IMR-90 (cell line): ENCODE measurements at regions not wholly inside any gene's neighbourhood (a gene's known extent, or its start where the extent isn't known, plus 50 kb on each side); places are given as distances from the start of the nearest gene placed in this dataset.

Experiments
- ATAC-seq: fragments of 200-7000 bp; cut with Tn5 transposase; 2 replicates; pipeline ENCODE4 v1.9.1; 2020; ENCODE audit warnings: low read depth, mild to moderate bottlenecking, moderate library complexity
- BruUV-seq: library from RNA; stranded (reverse); fragments of 400-500 nt; replicated peaks from 2 replicates; lab custom pipeline; 2021; lab: Mats Ljungman, UMichigan
- CTCF ChIA-PET: fragments of 300-600 bp; formaldehyde crosslinking; extraction: SDS; loops from one replicate; lab custom pipeline; 2021; ENCODE audit warnings: antibody characterized with exemption; lab: Yijun Ruan, JAX
- POLR2A ChIA-PET: fragments of 300-600 bp; sonication (Branson Sonifier 250); formaldehyde crosslinking; loops from one replicate; lab custom pipeline; 2022; ENCODE audit warnings: antibody characterized with exemption; ENCODE audit not compliant: unreplicated experiment; lab: Charles Lee
- DNase-seq: peaks from one replicate; pipeline ENCODE4 v3.0.0; 2013
- H2AFZ ChIP-seq: replicated peaks from 2 replicates; pipeline ENCODE3; 2013; ENCODE audit warnings: low read length, mild to moderate bottlenecking; ENCODE audit not compliant: poor library complexity
- H2AK5ac ChIP-seq: 2 replicates; pipeline ENCODE4 v1.6.1; 2013; ENCODE audit warnings: low read depth, low read length, inconsistent platforms
- H2AK9ac ChIP-seq: replicated peaks from 2 replicates; pipeline ENCODE3; 2013; ENCODE audit warnings: mild to moderate bottlenecking, low read depth, low read length, moderate library complexity; ENCODE audit not compliant: poor library complexity
- H2BK120ac ChIP-seq: 2 replicates; pipeline ENCODE4 v1.6.1; 2013; ENCODE audit warnings: low read depth, low read length, inconsistent platforms
- H2BK15ac ChIP-seq: 3 replicates; pipeline ENCODE4 v1.6.1; 2013; ENCODE audit warnings: low read depth, low read length, inconsistent platforms
- H2BK20ac ChIP-seq: 2 replicates; pipeline ENCODE4 v1.6.1; 2013; ENCODE audit warnings: low read depth, mild to moderate bottlenecking, inconsistent platforms, low read length, moderate library complexity
- H2BK5ac ChIP-seq: 2 replicates; pipeline ENCODE4 v1.6.1; 2013; ENCODE audit warnings: mild to moderate bottlenecking, low read depth, low read length, inconsistent platforms; ENCODE audit not compliant: poor library complexity, severe bottlenecking
- H3K14ac ChIP-seq: replicated peaks from 2 replicates; pipeline ENCODE4 v1.6.1; 2013; ENCODE audit warnings: low read depth, low read length, inconsistent platforms
- H3K18ac ChIP-seq: 2 replicates; pipeline ENCODE4 v1.6.1; 2013; ENCODE audit warnings: low read depth, low read length, control low read depth
- H3K23ac ChIP-seq: 2 replicates; pipeline ENCODE4 v1.6.1; 2013; ENCODE audit warnings: low read depth, low read length, inconsistent platforms
- H3K27ac ChIP-seq: 2 replicates; pipeline ENCODE4 v1.5.1; 2013; ENCODE audit warnings: mild to moderate bottlenecking, control low read depth, low read length; ENCODE audit not compliant: insufficient read depth
- H3K27me3 ChIP-seq: 2 replicates; pipeline ENCODE4 v1.6.1; 2013; ENCODE audit warnings: low read length; ENCODE audit not compliant: control insufficient read depth, insufficient read depth
- H3K36me3 ChIP-seq: 2 replicates; pipeline ENCODE4 v1.6.1; 2013; ENCODE audit warnings: low read length, mixed read lengths; ENCODE audit not compliant: control insufficient read depth, insufficient read depth
- H3K4ac ChIP-seq: 2 replicates; pipeline ENCODE4 v1.6.1; 2013; ENCODE audit warnings: low read depth, low read length, inconsistent platforms
- H3K4me1 ChIP-seq: 2 replicates; pipeline ENCODE4 v1.6.1; 2013; ENCODE audit warnings: low read length, mixed read lengths; ENCODE audit not compliant: control insufficient read depth, insufficient read depth
- H3K4me2 ChIP-seq: 2 replicates; pipeline ENCODE4 v1.6.1; 2013; ENCODE audit warnings: low read depth, mild to moderate bottlenecking, control low read depth, low read length, moderate library complexity
- H3K4me3 ChIP-seq: 2 replicates; pipeline ENCODE4 v1.5.1; 2013; ENCODE audit warnings: low read depth, mild to moderate bottlenecking, control low read depth, low read length, moderate library complexity; ENCODE audit not compliant: insufficient read depth
- H3K56ac ChIP-seq: 2 replicates; pipeline ENCODE4 v1.6.1; 2013; ENCODE audit warnings: low read length, inconsistent platforms; ENCODE audit not compliant: insufficient read depth; ENCODE audit errors: extremely low read depth
- H3K79me1 ChIP-seq, 2 experiments: 2 replicates each; pipeline ENCODE4 v1.6.1; 2013; ENCODE audit warnings: low read length in 2 of 2, inconsistent platforms in 1 of 2, low read depth in 1 of 2
- H3K9ac ChIP-seq: 2 replicates; pipeline ENCODE4 v1.6.1; 2013; ENCODE audit warnings: low read depth, low read length, control low read depth
- H3K9me1 ChIP-seq: 2 replicates; pipeline ENCODE4 v1.6.1; 2013; ENCODE audit warnings: low read length, inconsistent platforms; ENCODE audit not compliant: insufficient read depth
- H3K9me3 ChIP-seq: 2 replicates; pipeline ENCODE4 v1.6.1; 2013; ENCODE audit warnings: low read length; ENCODE audit not compliant: control insufficient read depth, insufficient read depth
- H4K20me1 ChIP-seq: 2 replicates; pipeline ENCODE4 v1.6.1; 2013; ENCODE audit warnings: low read length, inconsistent platforms; ENCODE audit not compliant: insufficient read depth
- H4K5ac ChIP-seq: 2 replicates; pipeline ENCODE4 v1.6.1; 2013; ENCODE audit warnings: mild to moderate bottlenecking, low read depth, low read length, control low read depth
- H4K8ac ChIP-seq, 2 experiments: 2 replicates each; pipeline ENCODE4 v1.6.1; 2013; ENCODE audit warnings: low read depth in 2 of 2, low read length in 2 of 2, control low read depth in 1 of 2, inconsistent platforms in 1 of 2
- H4K91ac ChIP-seq: 2 replicates; pipeline ENCODE4 v1.6.1; 2013; ENCODE audit warnings: low read depth, low read length, inconsistent platforms; ENCODE audit not compliant: insufficient read depth
- BHLHE40 ChIP-seq: fragments of 150-350 bp; IDR thresholded peaks from 2 replicates; pipeline ENCODE4 v1.6.1; 2016; ENCODE audit warnings: mild to moderate bottlenecking, low read depth, low read length
- CEBPB ChIP-seq: IDR thresholded peaks from 2 replicates; pipeline ENCODE4 v1.6.1; 2012; ENCODE audit warnings: low read depth, low read length, improper control_type of control experiment
- CHD1 ChIP-seq: IDR thresholded peaks from 2 replicates; pipeline ENCODE4 v1.6.1; 2012; ENCODE audit warnings: low read depth, low read length, improper control_type of control experiment
- FOS ChIP-seq: fragments of 150-350 bp; IDR thresholded peaks from 2 replicates; pipeline ENCODE4 v1.6.1; 2016; ENCODE audit warnings: low read depth, low read length
- MAFK ChIP-seq: IDR thresholded peaks from 2 replicates; pipeline ENCODE4 v1.6.1; 2012; ENCODE audit warnings: low read depth, low read length, improper control_type of control experiment
- MAZ ChIP-seq: IDR thresholded peaks from 2 replicates; pipeline ENCODE4 v1.6.1; 2012; ENCODE audit warnings: low read depth, mild to moderate bottlenecking, low read length, improper control_type of control experiment, moderate library complexity, borderline replicate concordance
- MXI1 ChIP-seq: IDR thresholded peaks from 2 replicates; pipeline ENCODE4 v1.6.1; 2012; ENCODE audit warnings: low read depth, mild to moderate bottlenecking, low read length, moderate library complexity, borderline replicate concordance
- NFE2L2 ChIP-seq: fragments of 150-350 bp; IDR thresholded peaks from 2 replicates; pipeline ENCODE4 v1.6.1; 2016; ENCODE audit warnings: low read depth, mild to moderate bottlenecking, low read length
- POLR2A ChIP-seq: IDR thresholded peaks from 2 replicates; pipeline ENCODE4 v1.6.1; 2012; ENCODE audit warnings: mild to moderate bottlenecking, low read depth, low read length
- RAD21 ChIP-seq: IDR thresholded peaks from 2 replicates; pipeline ENCODE4 v1.6.1; 2012; ENCODE audit warnings: low read length, improper control_type of control experiment
- RCOR1 ChIP-seq: IDR thresholded peaks from 2 replicates; pipeline ENCODE4 v1.6.1; 2012; ENCODE audit warnings: mild to moderate bottlenecking, low read length, improper control_type of control experiment; ENCODE audit not compliant: insufficient replicate concordance
- RFX5 ChIP-seq: IDR thresholded peaks from 2 replicates; pipeline ENCODE4 v1.8.0; 2012; ENCODE audit warnings: low read depth, mild to moderate bottlenecking, low read length, moderate library complexity
- SMC3 ChIP-seq: fragments of 150-350 bp; IDR thresholded peaks from 2 replicates; pipeline ENCODE4 v1.6.1; 2016; ENCODE audit warnings: low read depth, mild to moderate bottlenecking, antibody characterized with exemption, low read length, moderate library complexity
- USF2 ChIP-seq: fragments of 150-350 bp; IDR thresholded peaks from 2 replicates; pipeline ENCODE4 v1.6.1; 2017; ENCODE audit warnings: mild to moderate bottlenecking, antibody characterized with exemption, low read length, low read depth
- WGBS, 2 experiments: methylation state at CpG; one replicate each; pipeline versions ENCODE4 v1.1.5 to v1.1.7; 2013; ENCODE audit warnings: missing lambda C conversion rate in 2 of 2; ENCODE audit not compliant: insufficient read length in 1 of 2; ENCODE audit errors: extremely low coverage in 2 of 2; 5-methylcytosine and 5-hydroxymethylcytosine counted together
- dilution Hi-C: fragments of 300-500 bp; cut with HindIII; formaldehyde crosslinking; loops from one replicate; pipeline ENCODE4 v1.14.3; 2018; ENCODE audit warnings: low sequenced_read_pairs; ENCODE audit not compliant: unreplicated experiment
- in situ Hi-C: fragments of 300-500 bp; cut with MboI; formaldehyde crosslinking; loops from 3 replicates; pipeline ENCODE4 v1.14.3; 2019; ENCODE audit warnings: low sequenced_read_pairs, inconsistent platforms, mixed read lengths
- intact Hi-C: fragments of 100-400 bp; cut with micrococcal nuclease; formaldehyde crosslinking; loops from 2 replicates; pipeline ENCODE4 v1.10.0; 2022
- TF ChIP-seq, protein P1 (sequence below): conservative IDR thresholded peaks from 2 replicates; pipeline ENCODE4 v1.5.1; 2012; ENCODE audit warnings: mild to moderate bottlenecking, low read depth, low read length, improper control_type of control experiment
- TF ChIP-seq, protein P2 (sequence below): fragments of 150-350 bp; IDR thresholded peaks from 2 replicates; pipeline ENCODE4 v1.6.1; 2016; ENCODE audit warnings: low read depth, mild to moderate bottlenecking, low read length, moderate library complexity, borderline replicate concordance

DNA sequence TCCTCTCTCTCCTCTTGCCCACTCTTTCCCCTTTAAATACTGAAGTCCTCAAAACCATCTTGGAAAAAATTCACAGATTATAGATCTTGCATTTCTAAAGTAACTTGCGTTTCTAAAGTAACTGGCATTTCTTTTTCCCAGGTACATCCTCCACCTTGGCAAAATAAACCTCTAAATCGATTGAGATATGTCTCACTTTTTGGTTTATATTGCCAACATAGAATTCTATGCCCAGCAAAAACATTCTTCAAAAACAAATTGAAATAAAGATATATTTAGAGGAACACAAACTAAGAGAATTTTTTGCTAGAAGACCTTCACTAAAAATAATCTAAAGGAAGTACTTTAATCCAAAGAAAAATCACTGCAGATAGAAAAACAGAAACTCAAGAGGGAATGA is 122.5 kb upstream of the RBMS1 start:
- Histone ChIP-seq H4K8ac (no peak overlapping the region), H2AFZ (no peak overlapping the region), H3K9ac (no peak overlapping the region), H3K9me3 (peaks cover 4% of the 10 kb centered on the region; the same call in 1 of the 2 replicates), H2BK5ac (no peak overlapping the region), H3K36me3 (no peaks in the 10 kb centered on the region), H2BK20ac (no peak overlapping the region), H2BK120ac (no peak overlapping the region), H4K20me1 (no peaks in the 10 kb centered on the region), H3K4ac (no peak overlapping the region), H3K4me3 (no peak overlapping the region), H3K4me2 (no peak overlapping the region), H3K23ac (no peak overlapping the region), H2BK15ac (no peak overlapping the region), H2AK9ac (no peak overlapping the region), H3K27me3 (no peaks in the 10 kb centered on the region), H3K27ac (no peak overlapping the region), H3K79me1 (no peaks in the 10 kb centered on the region), H3K9me1 (no peaks in the 10 kb centered on the region), H4K91ac (no peak overlapping the region), H3K14ac (no peak overlapping the region), H2AK5ac (no peak overlapping the region), H3K4me1 (peaks cover 10% of the 10 kb centered on the region; the same call in 1 of the 2 replicates), H3K18ac (no peak overlapping the region), H3K56ac (no peak overlapping the region), H4K5ac (no peak overlapping the region)
- intact Hi-C loops (no loop called here), dilution Hi-C loops (no loop called here), in situ Hi-C loops (no loop called here)
- ATAC-seq (no peak), DNase-seq (no peak)
- BruUV-seq = no TSS peak
- CTCF ChIA-PET = no interaction called here
- WGBS, 2 experiments = no CpG with 5 or more reads among the region's 2 CpGs
- TF ChIP-seq RAD21 = no peak
- TF ChIP-seq MXI1 = no peak
- no peak for TF ChIP-seq FOS
- TF ChIP-seq RFX5 = no peak
- TF ChIP-seq, protein P1, sequence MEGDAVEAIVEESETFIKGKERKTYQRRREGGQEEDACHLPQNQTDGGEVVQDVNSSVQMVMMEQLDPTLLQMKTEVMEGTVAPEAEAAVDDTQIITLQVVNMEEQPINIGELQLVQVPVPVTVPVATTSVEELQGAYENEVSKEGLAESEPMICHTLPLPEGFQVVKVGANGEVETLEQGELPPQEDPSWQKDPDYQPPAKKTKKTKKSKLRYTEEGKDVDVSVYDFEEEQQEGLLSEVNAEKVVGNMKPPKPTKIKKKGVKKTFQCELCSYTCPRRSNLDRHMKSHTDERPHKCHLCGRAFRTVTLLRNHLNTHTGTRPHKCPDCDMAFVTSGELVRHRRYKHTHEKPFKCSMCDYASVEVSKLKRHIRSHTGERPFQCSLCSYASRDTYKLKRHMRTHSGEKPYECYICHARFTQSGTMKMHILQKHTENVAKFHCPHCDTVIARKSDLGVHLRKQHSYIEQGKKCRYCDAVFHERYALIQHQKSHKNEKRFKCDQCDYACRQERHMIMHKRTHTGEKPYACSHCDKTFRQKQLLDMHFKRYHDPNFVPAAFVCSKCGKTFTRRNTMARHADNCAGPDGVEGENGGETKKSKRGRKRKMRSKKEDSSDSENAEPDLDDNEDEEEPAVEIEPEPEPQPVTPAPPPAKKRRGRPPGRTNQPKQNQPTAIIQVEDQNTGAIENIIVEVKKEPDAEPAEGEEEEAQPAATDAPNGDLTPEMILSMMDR = no peak
- TF ChIP-seq CEBPB = no peak
- no peak for TF ChIP-seq RCOR1
- no peak for TF ChIP-seq MAFK
- TF ChIP-seq USF2 = no peak
- TF ChIP-seq CHD1 = no peak
- TF ChIP-seq NFE2L2 = no peak
- TF ChIP-seq, protein P2, sequence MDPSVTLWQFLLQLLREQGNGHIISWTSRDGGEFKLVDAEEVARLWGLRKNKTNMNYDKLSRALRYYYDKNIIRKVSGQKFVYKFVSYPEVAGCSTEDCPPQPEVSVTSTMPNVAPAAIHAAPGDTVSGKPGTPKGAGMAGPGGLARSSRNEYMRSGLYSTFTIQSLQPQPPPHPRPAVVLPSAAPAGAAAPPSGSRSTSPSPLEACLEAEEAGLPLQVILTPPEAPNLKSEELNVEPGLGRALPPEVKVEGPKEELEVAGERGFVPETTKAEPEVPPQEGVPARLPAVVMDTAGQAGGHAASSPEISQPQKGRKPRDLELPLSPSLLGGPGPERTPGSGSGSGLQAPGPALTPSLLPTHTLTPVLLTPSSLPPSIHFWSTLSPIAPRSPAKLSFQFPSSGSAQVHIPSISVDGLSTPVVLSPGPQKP = no peak
- TF ChIP-seq BHLHE40 = no peak
- no peak for TF ChIP-seq POLR2A
- no peak for TF ChIP-seq SMC3
- no peak for TF ChIP-seq MAZ
- POLR2A ChIA-PET = no interaction called here
